DMS 273 (cell line): ENCODE measurements at regions not wholly inside any gene's neighbourhood (a gene's known extent, or its start where the extent isn't known, plus 50 kb on each side); places are given as distances from the start of the nearest gene placed in this dataset.

Experiments
- DNase-seq: peaks from one replicate; lab custom pipeline; 2025; ENCODE audit not compliant: unreplicated experiment; lab: John Stamatoyannopoulos, UW

- no peak for DNase-seq
Measured at GRCh38 chr6:1482381-1483166, 93.2 kb downstream of the FOXF2 start.

DNA sequence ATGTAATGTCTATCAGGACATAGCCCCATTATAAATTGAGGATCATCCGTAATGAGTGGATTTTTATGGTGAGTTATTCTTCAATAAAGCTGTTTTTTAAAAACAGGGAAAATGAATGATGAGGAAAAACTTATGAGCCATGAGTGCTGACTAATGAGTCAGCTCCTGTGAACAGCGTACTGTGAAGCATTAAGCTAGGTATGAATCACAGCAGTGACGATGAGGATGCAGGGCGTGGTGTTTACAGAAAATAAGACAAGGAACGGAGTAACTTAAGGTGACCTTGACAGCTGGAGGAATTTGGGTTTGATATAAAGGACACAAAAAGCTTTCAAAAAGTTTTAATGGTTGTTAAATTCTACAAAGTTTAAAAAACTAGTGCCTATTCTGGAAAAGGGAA lies 96.3 kb downstream of the FOXF2 start:
- no peak for DNase-seq

GRCh38 chr6:1486387-1486786 lies 97.0 kb downstream of the FOXF2 start:
- DNase-seq = no peak

DNA sequence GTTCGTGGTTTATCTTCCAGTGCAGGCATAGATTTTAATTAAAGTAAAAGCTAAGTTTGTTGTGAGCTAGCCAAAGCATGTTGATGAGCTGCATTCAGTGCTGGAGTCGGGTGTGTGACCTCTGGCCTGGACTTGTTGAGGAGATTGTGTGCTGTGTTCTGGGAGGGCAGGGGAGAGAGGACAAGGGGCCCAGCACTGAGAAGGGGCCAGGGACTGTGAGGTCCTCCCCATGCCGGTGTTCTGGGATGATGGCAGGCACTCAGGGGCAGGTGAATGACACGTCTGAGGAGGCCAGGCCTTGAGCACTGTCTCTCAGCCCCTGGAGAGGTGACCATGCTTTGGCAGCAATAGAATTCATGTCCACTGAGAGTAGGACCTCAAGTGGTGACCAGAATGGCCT lies 97.9 kb downstream of the FOXF2 start:
- DNase-seq = no peak

GRCh38 chr6:1491025-1491424 lies 101.6 kb downstream of the FOXF2 start:
- no peak for DNase-seq

GRCh38 chr6:1491591-1492319 lies 102.4 kb downstream of the FOXF2 start:
- DNase-seq = no peak

DNA sequence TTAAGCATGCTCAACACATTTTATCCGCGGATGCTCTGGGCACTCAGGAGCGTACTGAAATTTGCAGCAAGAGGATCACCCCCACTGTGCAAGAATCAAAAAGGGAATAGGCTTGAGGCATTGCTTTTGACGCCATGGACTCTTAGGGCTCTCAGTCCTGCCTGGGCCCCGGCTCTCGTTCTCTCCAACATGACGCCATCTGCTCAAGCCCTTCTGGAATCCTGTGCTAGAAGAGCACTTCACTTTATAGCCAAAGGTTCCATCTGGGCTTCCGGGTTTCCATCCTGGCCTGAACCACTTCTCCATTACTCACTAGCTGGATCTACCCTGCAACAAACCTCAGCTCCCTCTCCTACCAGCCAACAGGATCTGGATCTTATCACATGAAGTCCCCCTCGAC lies 105.3 kb downstream of the FOXF2 start:
- peak; percentile 89 for DNase-seq

DNA sequence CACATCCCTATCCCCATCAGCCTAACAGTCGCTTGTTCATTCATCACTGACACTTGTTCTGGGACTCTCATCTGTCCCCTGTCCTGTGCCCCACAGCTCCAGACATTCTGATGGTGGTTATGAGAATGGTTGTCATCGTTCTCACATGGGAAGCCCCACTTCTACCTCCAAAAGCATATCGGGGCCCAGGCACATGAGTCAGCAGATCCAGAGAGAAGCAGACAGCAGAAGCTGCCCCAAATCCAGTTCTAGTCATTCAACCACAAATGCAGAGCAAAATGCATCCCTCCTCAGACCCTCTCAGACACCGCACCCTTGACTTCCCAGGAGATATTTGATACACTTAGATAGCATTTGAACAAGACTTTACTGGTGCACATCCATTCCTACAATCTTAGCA lies 106.0 kb downstream of the FOXF2 start:
- DNase-seq = no peak

DNA sequence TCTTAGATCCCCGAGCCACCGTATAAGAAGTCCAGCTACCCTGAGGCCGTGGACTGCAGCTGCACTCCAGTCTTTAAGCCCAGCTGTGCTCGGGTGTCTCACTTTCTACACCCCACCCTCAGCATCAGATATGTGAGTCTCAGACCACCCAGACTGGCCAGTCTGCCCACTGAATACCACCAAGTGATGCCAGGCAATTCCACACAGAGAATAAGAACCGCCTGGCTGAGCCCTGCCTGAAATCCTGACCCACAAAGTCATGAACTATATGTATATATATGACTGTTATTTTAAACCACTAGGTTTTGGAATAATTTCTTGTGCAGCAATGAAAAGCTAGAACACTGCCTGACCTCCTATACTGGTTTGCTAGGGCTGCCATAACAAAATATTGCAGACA lies 106.7 kb downstream of the FOXF2 start:
- DNase-seq = no peak

DNA sequence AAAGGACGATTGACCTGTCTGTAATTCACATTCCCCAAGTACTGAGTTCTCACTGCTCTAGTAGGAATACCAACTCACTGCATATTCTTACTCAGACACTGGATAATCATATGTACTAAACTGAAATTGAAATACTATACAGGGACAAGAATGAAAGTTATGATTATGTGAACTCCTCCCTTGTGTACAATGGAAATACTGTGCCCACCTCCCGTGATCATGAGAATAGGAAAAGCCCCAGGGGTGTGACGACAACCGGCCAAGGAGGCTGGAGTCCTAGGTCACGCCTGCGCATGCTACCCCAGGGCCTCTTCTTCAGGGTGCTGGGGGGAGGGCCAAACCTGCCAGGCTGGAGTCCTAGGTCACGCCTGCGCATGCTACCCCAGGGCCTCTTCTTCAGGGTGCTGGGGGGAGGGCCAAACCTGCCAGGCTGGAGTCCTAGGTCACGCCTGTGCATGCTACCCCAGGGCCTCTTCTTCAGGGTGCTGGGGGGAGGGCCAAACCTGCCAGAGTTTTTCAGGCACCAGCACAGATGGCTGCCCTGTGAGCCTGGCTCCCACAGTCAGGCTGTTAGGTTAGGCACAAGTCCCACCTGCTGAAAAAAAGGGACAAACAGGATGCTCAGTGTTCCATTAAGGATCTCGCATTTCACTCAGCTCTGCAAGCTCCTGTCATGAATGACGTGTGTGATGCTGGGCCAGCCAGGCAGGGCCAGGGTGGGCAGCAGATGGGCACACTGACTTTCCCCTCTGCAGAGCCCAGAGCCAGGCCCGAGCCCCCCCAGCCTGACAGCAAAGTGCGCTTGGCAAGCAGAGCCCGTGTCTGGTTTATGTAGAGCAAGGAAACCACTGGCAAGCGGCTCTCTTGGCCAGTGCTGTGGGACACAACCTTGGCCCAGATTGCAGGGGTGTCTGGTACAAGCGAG lies 107.7 kb downstream of the FOXF2 start:
- DNase-seq = peak; percentile 94

- no peak for DNase-seq
Measured at GRCh38 chr6:1497761-1498105, 108.4 kb downstream of the FOXF2 start.

- DNase-seq = peak; percentile 94
Measured at GRCh38 chr6:1498491-1499113, 109.2 kb downstream of the FOXF2 start.

DNA sequence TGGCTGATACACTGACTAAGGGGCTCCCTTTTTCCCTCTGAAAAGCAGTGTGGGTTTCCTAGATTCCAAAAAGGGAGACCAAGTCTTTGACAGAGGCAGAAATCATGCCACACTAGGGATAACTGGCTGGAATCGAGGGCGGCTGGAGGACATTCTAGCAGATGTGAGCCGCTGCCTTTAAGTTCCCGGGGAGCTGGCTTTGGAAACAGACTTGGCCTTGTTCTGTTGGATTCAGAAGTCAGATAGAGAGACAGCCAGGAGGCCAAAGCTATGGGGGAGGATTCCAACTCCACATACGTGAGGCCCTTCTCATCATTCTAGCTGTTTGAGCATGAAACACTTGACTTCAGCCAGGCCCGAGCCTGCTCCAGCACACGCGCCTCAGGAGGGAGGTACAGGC lies 109.9 kb upstream of the FOXC1 start:
- no peak for DNase-seq

DNA sequence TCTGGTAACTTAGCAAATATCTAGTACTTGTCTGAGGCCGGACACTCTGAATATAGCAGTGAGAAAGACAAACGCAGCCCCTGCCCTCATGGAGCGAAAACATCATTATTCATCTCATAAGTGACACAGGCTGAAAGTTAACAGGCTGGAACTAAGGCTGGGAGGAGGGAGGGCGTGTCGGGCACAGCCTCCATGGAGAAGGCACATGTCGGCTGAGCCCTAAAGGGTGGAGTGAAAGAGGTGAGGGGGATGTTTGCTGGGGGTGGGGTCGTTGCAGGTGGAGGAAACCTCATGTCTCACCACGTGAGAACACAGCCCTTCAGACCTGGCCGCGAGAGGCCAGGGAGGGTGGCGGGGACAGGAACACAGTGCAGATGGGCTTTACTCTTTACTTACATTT lies 108.8 kb upstream of the FOXC1 start:
- no peak for DNase-seq

- peak; percentile 86 for DNase-seq
Measured at GRCh38 chr6:1502041-1502440, 107.7 kb upstream of the FOXC1 start.

- DNase-seq = no peak
Measured at GRCh38 chr6:1503811-1504210, 105.9 kb upstream of the FOXC1 start.

GRCh38 chr6:1504465-1504864 lies 105.2 kb upstream of the FOXC1 start:
- DNase-seq = no peak

DNA sequence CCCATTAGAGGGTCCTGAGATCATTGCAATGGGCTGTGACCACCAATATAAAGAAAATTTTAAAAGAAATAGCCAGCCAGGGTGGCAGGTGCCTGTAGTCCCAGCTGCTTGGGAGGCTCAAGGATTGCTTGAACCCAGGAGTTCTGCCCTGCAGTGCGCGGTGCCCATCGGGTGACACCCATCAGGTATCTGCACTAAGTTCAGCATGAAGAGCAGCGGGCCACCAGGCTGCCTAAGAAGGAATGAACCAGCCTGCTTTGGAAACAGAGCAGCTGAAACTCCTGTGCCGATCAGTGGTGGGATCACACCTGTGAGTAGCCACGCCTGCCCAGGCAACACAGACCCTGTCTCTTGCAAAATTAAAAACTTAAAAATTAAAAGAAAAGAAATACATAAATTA lies 102.5 kb upstream of the FOXC1 start:
- DNase-seq = no peak

DNA sequence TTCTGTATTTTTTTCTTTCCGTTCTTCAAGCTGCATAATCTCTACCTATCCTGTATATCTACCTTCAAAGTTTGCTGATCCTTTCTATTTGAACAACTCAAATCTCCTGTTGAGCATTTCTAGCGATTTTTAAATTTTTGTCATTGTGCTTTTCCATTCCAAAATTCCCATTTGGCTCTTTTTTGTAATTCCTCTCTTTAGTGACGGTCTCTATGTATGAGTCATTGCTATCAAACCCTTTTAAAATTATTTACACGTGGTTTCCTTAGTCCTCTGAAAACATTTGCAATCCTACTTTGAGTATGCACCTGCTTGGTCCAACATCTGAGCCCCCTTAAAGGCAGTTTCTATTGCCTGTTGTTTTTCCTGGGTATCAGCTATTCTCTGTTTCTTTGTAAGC lies 100.5 kb upstream of the FOXC1 start:
- no peak for DNase-seq

- no peak for DNase-seq
Measured at GRCh38 chr6:1510239-1510638, 99.5 kb upstream of the FOXC1 start.

DNA sequence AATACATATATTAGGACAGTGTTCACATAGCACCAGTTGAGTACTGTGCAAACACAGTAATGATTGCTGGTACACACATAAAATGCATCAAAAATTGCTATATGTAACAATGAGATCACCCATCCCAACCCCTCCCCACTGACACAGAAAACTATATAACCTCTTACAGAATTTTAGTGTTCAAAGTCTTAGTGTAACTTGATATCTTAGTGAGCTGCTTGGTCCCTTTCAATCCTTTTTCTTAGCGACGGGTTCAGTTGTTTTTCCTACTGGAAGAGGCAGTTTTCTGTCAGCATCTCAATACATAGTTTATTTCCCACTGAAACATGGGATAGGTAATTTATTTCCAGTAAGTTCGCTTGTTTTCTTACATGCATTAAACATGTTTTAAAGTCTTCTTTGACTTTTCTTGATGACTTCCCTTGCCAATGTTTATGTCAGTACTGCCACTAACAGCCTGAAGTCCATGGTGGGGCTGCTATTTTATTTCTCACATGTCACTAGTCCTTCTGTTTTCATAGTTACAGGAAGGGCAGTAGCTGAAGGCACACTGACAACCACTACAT lies 96.4 kb upstream of the FOXC1 start:
- DNase-seq = no peak
